HS-27A (cell line): ENCODE measurements at regions not wholly inside any gene's neighbourhood (a gene's known extent, or its start where the extent isn't known, plus 50 kb on each side); places are given as distances from the start of the nearest gene placed in this dataset.

Experiments used
- DNase-seq: peaks from one replicate; pipeline ENCODE4 v3.0.0-alpha.2; 2012; ENCODE audit warnings: low read depth, missing footprints

- no peak for DNase-seq
These were observed 122.5 kb downstream of the DICER1 start for GRCh38 chr14:95034788-95035187.

GRCh38 chr14:95033682-95034632 is 123.4 kb downstream of the DICER1 start:
- DNase-seq: no peak

- DNase-seq: no peak
These were observed 124.3 kb downstream of the DICER1 start for GRCh38 chr14:95033031-95033430.

- no peak for DNase-seq
These were observed 130.4 kb downstream of the DICER1 start for GRCh38 chr14:95026851-95027463.

GRCh38 chr14:95025941-95026340 is 131.4 kb downstream of the DICER1 start:
- no peak for DNase-seq

GRCh38 chr14:95025218-95025617 is 132.1 kb downstream of the DICER1 start:
- no peak for DNase-seq

GRCh38 chr14:95024380-95024779 is 132.9 kb downstream of the DICER1 start:
- no peak for DNase-seq

- no peak for DNase-seq
These were observed 133.4 kb downstream of the DICER1 start for GRCh38 chr14:95023886-95024285.

- no peak for DNase-seq
These were observed 134.2 kb downstream of the DICER1 start for GRCh38 chr14:95023115-95023514.

- DNase-seq: no peak
These were observed 135.7 kb downstream of the DICER1 start for GRCh38 chr14:95021588-95021987.

- no peak for DNase-seq
These were observed 138.5 kb downstream of the DICER1 start for GRCh38 chr14:95018821-95019220.

- no peak for DNase-seq
These were observed 142.3 kb downstream of the DICER1 start for GRCh38 chr14:95015046-95015445.

- DNase-seq: no peak
These were observed 143.3 kb downstream of the DICER1 start for GRCh38 chr14:95014036-95014435.

GRCh38 chr14:95011445-95012006 is 145.8 kb downstream of the DICER1 start:
- no peak for DNase-seq

- DNase-seq: no peak
These were observed 148.7 kb downstream of the DICER1 start for GRCh38 chr14:95008445-95009217.

GRCh38 chr14:95007921-95008320 is 149.4 kb downstream of the DICER1 start:
- DNase-seq: no peak

GRCh38 chr14:95006479-95006878 is 150.8 kb downstream of the DICER1 start:
- DNase-seq: no peak

GRCh38 chr14:95006051-95006450 is 151.3 kb downstream of the DICER1 start:
- no peak for DNase-seq

GRCh38 chr14:95003099-95003960 is 154.0 kb downstream of the DICER1 start:
- no peak for DNase-seq

- DNase-seq: no peak
These were observed 158.6 kb downstream of the DICER1 start for GRCh38 chr14:94998685-94999084.

GRCh38 chr14:94998110-94998509 is 159.2 kb downstream of the DICER1 start:
- no peak for DNase-seq
